ENCODE measurements at regions not wholly inside any gene's neighbourhood (a gene's known extent, or its start where the extent isn't known, plus 50 kb on each side); places are given as distances from the start of the nearest gene placed in this dataset.

- ATAC-seq: no peak
- TF ChIP-seq PATZ1 (CRISPR knock-in tag; IDR thresholded peaks at IDR 0.05; ENCODE audit: borderline replicate concordance) (no peak), POU6F1 (CRISPR knock-in tag; IDR thresholded peaks at IDR 0.05; ENCODE audit: borderline replicate concordance, low read depth) (no peak), ISL1 (CRISPR knock-in tag; IDR thresholded peaks at IDR 0.05) (peak; percentile 21; the same call in 1 of the 2 replicates), GLIS3 (CRISPR knock-in tag; IDR thresholded peaks at IDR 0.05) (no peak), TOX (CRISPR knock-in tag; IDR thresholded peaks at IDR 0.05; ENCODE audit: borderline replicate concordance) (no peak)
These were observed 857.8 kb downstream of the TUSC7 start for GRCh38 chr3:117567382-117567781.

GRCh38 chr3:117567906-117568305, 858.3 kb downstream of the TUSC7 start:
- no peak for TF ChIP-seq BACH2 (CRISPR knock-in tag; IDR thresholded peaks at IDR 0.05; ENCODE audit: borderline replicate concordance)
- no peak for TF ChIP-seq RARB (CRISPR knock-in tag; IDR thresholded peaks at IDR 0.05)
- TF ChIP-seq OSR1 (CRISPR knock-in tag; IDR thresholded peaks at IDR 0.05): no peak
- TF ChIP-seq PATZ1 (CRISPR knock-in tag; IDR thresholded peaks at IDR 0.05; ENCODE audit: borderline replicate concordance): no peak
- no peak for TF ChIP-seq ARNTL (CRISPR knock-in tag; IDR thresholded peaks at IDR 0.05; ENCODE audit: borderline replicate concordance, low read depth)
- no peak for TF ChIP-seq GLIS3 (CRISPR knock-in tag; IDR thresholded peaks at IDR 0.05)
- TF ChIP-seq CREB5 (CRISPR knock-in tag; IDR thresholded peaks at IDR 0.05; ENCODE audit: low read depth): no peak
- TF ChIP-seq POU6F1 (CRISPR knock-in tag; IDR thresholded peaks at IDR 0.05; ENCODE audit: borderline replicate concordance, low read depth): no peak
- TF ChIP-seq ZNF8 (CRISPR knock-in tag; IDR thresholded peaks at IDR 0.05): no peak
- no peak for TF ChIP-seq ZNF70 (CRISPR knock-in tag; IDR thresholded peaks at IDR 0.05)
- TF ChIP-seq TCF4 (CRISPR knock-in tag; IDR thresholded peaks at IDR 0.05; ENCODE audit: borderline replicate concordance): no peak
- no peak for TF ChIP-seq TSHZ2 (CRISPR knock-in tag; IDR thresholded peaks at IDR 0.05)
- no peak for ATAC-seq

- no peak for ATAC-seq
- TF ChIP-seq ESRRG (CRISPR knock-in tag; IDR thresholded peaks at IDR 0.05): no peak
- no peak for TF ChIP-seq TSHZ2 (CRISPR knock-in tag; IDR thresholded peaks at IDR 0.05)
- no peak for TF ChIP-seq PPARA (CRISPR knock-in tag; IDR thresholded peaks at IDR 0.05; ENCODE audit: borderline replicate concordance)
- TF ChIP-seq CSRNP3 (CRISPR knock-in tag; IDR thresholded peaks at IDR 0.05): no peak
- TF ChIP-seq TCF4 (CRISPR knock-in tag; IDR thresholded peaks at IDR 0.05; ENCODE audit: borderline replicate concordance): no peak
- TF ChIP-seq POU6F1 (CRISPR knock-in tag; IDR thresholded peaks at IDR 0.05; ENCODE audit: borderline replicate concordance, low read depth): no peak
- TF ChIP-seq ZNF565 (CRISPR knock-in tag; conservative IDR thresholded peaks at IDR 0.05; ENCODE audit: low read depth): no peak
- no peak for TF ChIP-seq ISL1 (CRISPR knock-in tag; IDR thresholded peaks at IDR 0.05)
- TF ChIP-seq ZNF8 (CRISPR knock-in tag; IDR thresholded peaks at IDR 0.05): no peak
- no peak for TF ChIP-seq BACH2 (CRISPR knock-in tag; IDR thresholded peaks at IDR 0.05; ENCODE audit: borderline replicate concordance)
These were observed 863.2 kb downstream of the TUSC7 start for GRCh38 chr3:117572786-117573185.

Measured in SK-N-SH treated with all-trans-retinoic acid at 6 μM for 48 hours (cell line).